ENCODE measurements at regions not wholly inside any gene's neighbourhood (a gene's known extent, or its start where the extent isn't known, plus 50 kb on each side); places are given as distances from the start of the nearest gene placed in this dataset.
"Not testable (repeated sequence)": the region's sequence is repeated elsewhere in the genome, so short reads cannot be mapped to it uniquely, and the experiment has no call there.

- DNase-seq = no peak
Observed at GRCh38 chr6:137657351-137657911, 163.2 kb upstream of the OLIG3 start.

GRCh38 chr6:137658287-137658686 is 164.1 kb upstream of the OLIG3 start:
- DNase-seq = no peak

GRCh38 chr6:137659871-137660270 is 165.7 kb upstream of the OLIG3 start:
- no peak for DNase-seq

- no peak for DNase-seq
Observed at GRCh38 chr6:137660296-137660731, 166.1 kb upstream of the OLIG3 start.

- peak; percentile 67 for DNase-seq
Observed at GRCh38 chr6:137661601-137662000, 167.4 kb upstream of the OLIG3 start.

- DNase-seq = no peak
Observed at GRCh38 chr6:137664183-137664582, 170.0 kb upstream of the OLIG3 start.

GRCh38 chr6:137665342-137665934 is 171.2 kb upstream of the OLIG3 start:
- no peak for DNase-seq

GRCh38 chr6:137666202-137666774 is 172.1 kb upstream of the OLIG3 start:
- no peak for DNase-seq

- DNase-seq = no peak
Observed at GRCh38 chr6:137673603-137674002, 179.4 kb upstream of the OLIG3 start.

- DNase-seq = no peak
Observed at GRCh38 chr6:137676888-137677287, 182.7 kb upstream of the OLIG3 start.

GRCh38 chr6:137677709-137678108 is 183.5 kb upstream of the OLIG3 start:
- no peak for DNase-seq

- DNase-seq = no peak
Observed at GRCh38 chr6:137678451-137678850, 184.3 kb upstream of the OLIG3 start.

- no peak for DNase-seq
Observed at GRCh38 chr6:137680705-137681346, 186.2 kb upstream of the TNFAIP3 start.

GRCh38 chr6:137681445-137682009 is 185.5 kb upstream of the TNFAIP3 start:
- DNase-seq = no peak

GRCh38 chr6:137682658-137683057 is 184.4 kb upstream of the TNFAIP3 start:
- not testable (repeated sequence) for DNase-seq

- no peak for DNase-seq
Observed at GRCh38 chr6:137683916-137684315, 183.1 kb upstream of the TNFAIP3 start.

GRCh38 chr6:137685798-137686375 is 181.2 kb upstream of the TNFAIP3 start:
- no peak for DNase-seq

GRCh38 chr6:137687818-137688217 is 179.2 kb upstream of the TNFAIP3 start:
- no peak for DNase-seq

GRCh38 chr6:137688230-137688971 is 178.7 kb upstream of the TNFAIP3 start:
- no peak for DNase-seq

- DNase-seq = no peak
Observed at GRCh38 chr6:137689377-137689776, 177.7 kb upstream of the TNFAIP3 start.

- no peak for DNase-seq
Observed at GRCh38 chr6:137690034-137690433, 177.0 kb upstream of the TNFAIP3 start.

- DNase-seq = no peak
Observed at GRCh38 chr6:137690721-137691120, 176.3 kb upstream of the TNFAIP3 start.

GRCh38 chr6:137692308-137692707 is 174.8 kb upstream of the TNFAIP3 start:
- DNase-seq = no peak
